ENCODE measurements at regions not wholly inside any gene's neighbourhood (a gene's known extent, or its start where the extent isn't known, plus 50 kb on each side); places are given as distances from the start of the nearest gene placed in this dataset.

- no peak for TF ChIP-seq CTCF (IDR thresholded peaks at IDR 0.05)
- no peak for TF ChIP-seq POLR2A (IDR thresholded peaks at IDR 0.05)
Measured at GRCh38 chr2:212644195-212644837, 105.7 kb upstream of the ERBB4 start.
